SK-N-SH (cell line): ENCODE measurements at regions not wholly inside any gene's neighbourhood (a gene's known extent, or its start where the extent isn't known, plus 50 kb on each side); places are given as distances from the start of the nearest gene placed in this dataset.

Source experiments
- CTCF ChIA-PET: fragments of 300-600, 350-600 bp; formaldehyde crosslinking; extraction: SDS; loops from one replicate; lab custom pipeline; 2021; lab: Yijun Ruan, JAX
- POLR2A ChIA-PET: fragments of 350-600 bp; sonication (Branson Sonifier 250); formaldehyde crosslinking; extraction: SDS; loops from one replicate; lab custom pipeline; 2020; ENCODE audit warnings: antibody characterized with exemption, inconsistent platforms; lab: Yijun Ruan, JAX
- DNase-seq: peaks from one replicate; pipeline ENCODE4 v3.0.0; 2012
- H2AFZ ChIP-seq: fragments of 200-600 bp; sonication (generic); 2 replicates; pipeline ENCODE4 v1.8.1; 2016; ENCODE audit warnings: antibody characterized with exemption, mild to moderate bottlenecking, low read depth
- H3F3A ChIP-seq: fragments of 200-600 bp; sonication (generic); replicated peaks from 2 replicates; pipeline ENCODE3; 2016; ENCODE audit warnings: antibody characterized with exemption, mild to moderate bottlenecking; ENCODE audit not compliant: insufficient read depth
- H3K27ac ChIP-seq, 2 experiments: fragments of 200-500 bp in 1 of 2; fragments of 200-600 bp in 1 of 2; sonication (Bioruptor generic) in 1 of 2; sonication (generic), shearing (Covaris generic) in 1 of 2; 2 replicates each; pipeline versions ENCODE4 v1.5.1 to v1.6.1; 2014 to 2016; ENCODE audit warnings: low read depth in 2 of 2, inconsistent platforms in 1 of 2, low read length in 1 of 2, mild to moderate bottlenecking in 1 of 2, mixed read lengths in 1 of 2
- H3K27me3 ChIP-seq: fragments of 200-600 bp; sonication (generic), shearing (Covaris generic); 2 replicates; pipeline ENCODE4 v1.6.1; 2016; ENCODE audit warnings: mixed run types; ENCODE audit not compliant: insufficient read depth
- H3K36me3 ChIP-seq, 2 experiments: fragments of 200-500 bp in 1 of 2; fragments of 200-600 bp in 1 of 2; sonication (Bioruptor generic) in 1 of 2; sonication (generic) in 1 of 2; replicated peaks in 1 of 2; 2 replicates each; pipeline versions ENCODE3 to v1.5.1; 2014 to 2016; ENCODE audit warnings: low read length in 1 of 2, mild to moderate bottlenecking in 1 of 2; ENCODE audit not compliant: insufficient read depth in 2 of 2, control insufficient read depth in 1 of 2
- H3K4me1 ChIP-seq, 2 experiments: fragments of 200-500 bp in 1 of 2; fragments of 200-600 bp in 1 of 2; sonication (Bioruptor generic) in 1 of 2; sonication (generic), shearing (Covaris generic) in 1 of 2; 2 replicates each; pipeline versions ENCODE4 v1.5.1 to v1.6.1; 2014 to 2016; ENCODE audit warnings: low read depth in 1 of 2, low read length in 1 of 2, mixed run types in 1 of 2; ENCODE audit not compliant: insufficient read depth in 2 of 2, control insufficient read depth in 1 of 2
- H3K4me2 ChIP-seq: fragments of 200-600 bp; sonication (generic), shearing (Covaris generic); 2 replicates; pipeline ENCODE4 v1.6.1; 2017; ENCODE audit warnings: mixed run types
- H3K4me3 ChIP-seq, 2 experiments: fragments of 200-500 bp in 1 of 2; fragments of 200-600 bp in 1 of 2; sonication (Bioruptor generic) in 1 of 2; sonication (generic), shearing (Covaris generic) in 1 of 2; 2 replicates each; pipeline versions ENCODE4 v1.5.1 to v1.8.1; 2014 to 2016; ENCODE audit warnings: low read depth in 2 of 2, inconsistent platforms in 1 of 2, low read length in 1 of 2, mild to moderate bottlenecking in 1 of 2, mixed read lengths in 1 of 2, moderate library complexity in 1 of 2
- H3K79me2 ChIP-seq: fragments of 200-600 bp; sonication (generic); 2 replicates; pipeline ENCODE4 v1.8.1; 2017; ENCODE audit warnings: mild to moderate bottlenecking; ENCODE audit not compliant: insufficient read depth
- H3K9ac ChIP-seq: fragments of 200-600 bp; sonication (generic); 2 replicates; pipeline ENCODE4 v1.6.1; 2017; ENCODE audit warnings: mixed run types
- H3K9me2 ChIP-seq: fragments of 200-600 bp; sonication (generic); 2 replicates; pipeline ENCODE4 v1.6.1; 2017; ENCODE audit warnings: mixed run types
- H3K9me3 ChIP-seq: fragments of 200-600 bp; sonication (generic); 2 replicates; pipeline ENCODE4 v1.6.1; 2017; ENCODE audit warnings: mixed run types, mild to moderate bottlenecking, moderate library complexity
- H4K20me1 ChIP-seq: fragments of 200-600 bp; sonication (generic); 2 replicates; pipeline ENCODE4 v1.6.1; 2017; ENCODE audit warnings: mild to moderate bottlenecking, mixed run types; ENCODE audit not compliant: insufficient read depth
- ELF1 ChIP-seq: IDR thresholded peaks from 2 replicates; pipeline ENCODE4 v1.4.0; 2012
- EP300 ChIP-seq, 2 experiments: IDR thresholded peaks; 2 replicates each; pipeline versions ENCODE4 v1.4.0 to v1.6.1; 2012; ENCODE audit warnings: borderline replicate concordance in 1 of 2, low read depth in 1 of 2, low read length in 1 of 2
- EZH2phosphoT487 ChIP-seq: fragments of 200-600 bp; sonication (generic); IDR thresholded peaks from 2 replicates; pipeline ENCODE4 v1.6.1; 2017; ENCODE audit warnings: low read depth, mixed run types, mild to moderate bottlenecking, antibody characterized with exemption, moderate library complexity, borderline replicate concordance
- FOSL2 ChIP-seq: IDR thresholded peaks from 2 replicates; pipeline ENCODE4 v1.4.0; 2012; ENCODE audit warnings: low read depth, mild to moderate bottlenecking, moderate library complexity, borderline replicate concordance
- FOXJ3 ChIP-seq: sonication (generic); formaldehyde crosslinking; IDR thresholded peaks from 2 replicates; pipeline ENCODE4 v1.5.1; 2020; ENCODE audit warnings: mild to moderate bottlenecking, missing genetic modification reagents
- GABPA ChIP-seq: IDR thresholded peaks from 2 replicates; pipeline ENCODE4 v1.4.0; 2012; ENCODE audit warnings: low read depth, mild to moderate bottlenecking
- GATA2 ChIP-seq: sonication (generic); formaldehyde crosslinking; IDR thresholded peaks from 2 replicates; pipeline ENCODE4 v1.5.0; 2020; ENCODE audit warnings: mild to moderate bottlenecking, missing genetic modification reagents
- JUND ChIP-seq: IDR thresholded peaks from 2 replicates; pipeline ENCODE4 v1.4.0; 2012
- MEF2A ChIP-seq: IDR thresholded peaks from 2 replicates; pipeline ENCODE4 v1.4.0; 2012; ENCODE audit warnings: low read depth, borderline replicate concordance
- MXI1 ChIP-seq: IDR thresholded peaks from 2 replicates; pipeline ENCODE4 v1.6.1; 2012; ENCODE audit warnings: mild to moderate bottlenecking, low read depth, low read length, improper control_type of control experiment
- NRF1 ChIP-seq: IDR thresholded peaks from 2 replicates; pipeline ENCODE4 v1.6.1; 2012; ENCODE audit warnings: low read depth, mild to moderate bottlenecking, low read length
- PBX3 ChIP-seq: IDR thresholded peaks from 2 replicates; pipeline ENCODE4; 2012
- POLR2AphosphoS5 ChIP-seq: IDR thresholded peaks from 2 replicates; pipeline ENCODE4 v1.6.1; 2012; ENCODE audit warnings: low read depth, low read length
- RAD21 ChIP-seq: IDR thresholded peaks from 2 replicates; pipeline ENCODE4 v1.6.1; 2012; ENCODE audit warnings: mild to moderate bottlenecking, low read length
- REST ChIP-seq: IDR thresholded peaks from 2 replicates; pipeline ENCODE4 v1.6.1; 2012; ENCODE audit warnings: mild to moderate bottlenecking, low read depth, low read length, moderate library complexity
- RFX5 ChIP-seq: IDR thresholded peaks from 2 replicates; pipeline ENCODE4 v1.6.1; 2012; ENCODE audit warnings: mild to moderate bottlenecking, improper control_type of control experiment, low read length
- SIN3A ChIP-seq: IDR thresholded peaks from 2 replicates; pipeline ENCODE4 v1.6.1; 2012; ENCODE audit warnings: low read depth, mild to moderate bottlenecking, low read length, moderate library complexity, borderline replicate concordance
- SMC3 ChIP-seq: IDR thresholded peaks from 2 replicates; pipeline ENCODE4 v1.6.1; 2012; ENCODE audit warnings: low read depth, low read length, improper control_type of control experiment
- USF1 ChIP-seq: IDR thresholded peaks from 2 replicates; pipeline ENCODE4 v1.4.0; 2012; ENCODE audit warnings: low read depth, borderline replicate concordance
- WGBS: methylation state at CpG from one replicate; pipeline ENCODE4 v1.1.6; 2017; ENCODE audit warnings: low lambda C conversion rate; 5-methylcytosine and 5-hydroxymethylcytosine counted together
- TF ChIP-seq, protein P1 (sequence below): fragments of 200-600 bp; sonication (generic); IDR thresholded peaks from 2 replicates; pipeline ENCODE4 v1.6.1; 2017; ENCODE audit warnings: antibody characterized with exemption, mild to moderate bottlenecking, moderate library complexity

DNA sequence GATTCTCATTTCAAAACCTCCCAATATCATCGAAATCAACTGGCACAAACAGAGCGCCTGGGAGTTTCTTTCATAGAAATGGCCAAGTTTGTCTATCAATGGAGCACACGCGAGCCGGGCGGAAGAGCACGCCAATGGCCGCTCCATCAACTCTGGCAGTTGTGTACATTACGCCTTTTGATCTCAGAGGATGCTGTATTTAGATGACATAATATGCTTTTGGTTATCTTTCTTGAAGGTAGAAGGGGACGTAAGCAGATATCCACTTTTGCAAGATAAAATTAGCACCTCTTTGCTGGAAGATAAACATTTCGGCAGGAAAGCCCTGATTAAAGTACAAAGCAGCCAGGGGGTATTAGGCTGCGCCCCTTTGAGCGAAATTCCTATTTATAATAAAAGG lies 287.4 kb downstream of the IRF8 start:
- Histone ChIP-seq H4K20me1 (no peaks in the 10 kb centered on the region), H3F3A (no peaks in the 10 kb centered on the region), H3K4me3 (no peak overlapping the region), H3K4me1 (no peaks in the 10 kb centered on the region), H2AFZ (no peak overlapping the region), H3K79me2 (no peaks in the 10 kb centered on the region)
- CTCF ChIA-PET, result interaction anchor here (0.6 kb wide), 1 partner anchor 187 kb away, joined by 3 read pairs; no protein-coding TSS in a partner anchor
- TF ChIP-seq, protein P1, sequence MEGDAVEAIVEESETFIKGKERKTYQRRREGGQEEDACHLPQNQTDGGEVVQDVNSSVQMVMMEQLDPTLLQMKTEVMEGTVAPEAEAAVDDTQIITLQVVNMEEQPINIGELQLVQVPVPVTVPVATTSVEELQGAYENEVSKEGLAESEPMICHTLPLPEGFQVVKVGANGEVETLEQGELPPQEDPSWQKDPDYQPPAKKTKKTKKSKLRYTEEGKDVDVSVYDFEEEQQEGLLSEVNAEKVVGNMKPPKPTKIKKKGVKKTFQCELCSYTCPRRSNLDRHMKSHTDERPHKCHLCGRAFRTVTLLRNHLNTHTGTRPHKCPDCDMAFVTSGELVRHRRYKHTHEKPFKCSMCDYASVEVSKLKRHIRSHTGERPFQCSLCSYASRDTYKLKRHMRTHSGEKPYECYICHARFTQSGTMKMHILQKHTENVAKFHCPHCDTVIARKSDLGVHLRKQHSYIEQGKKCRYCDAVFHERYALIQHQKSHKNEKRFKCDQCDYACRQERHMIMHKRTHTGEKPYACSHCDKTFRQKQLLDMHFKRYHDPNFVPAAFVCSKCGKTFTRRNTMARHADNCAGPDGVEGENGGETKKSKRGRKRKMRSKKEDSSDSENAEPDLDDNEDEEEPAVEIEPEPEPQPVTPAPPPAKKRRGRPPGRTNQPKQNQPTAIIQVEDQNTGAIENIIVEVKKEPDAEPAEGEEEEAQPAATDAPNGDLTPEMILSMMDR, result no peak
- TF ChIP-seq FOXJ3 (CRISPR knock-in tag) (no peak), MEF2A (no peak), FOSL2 (no peak), SIN3A (no peak), JUND (no peak), USF1 (no peak), SMC3 (no peak), POLR2AphosphoS5 (no peak), RFX5 (no peak), RAD21 (no peak), GATA2 (CRISPR knock-in tag) (no peak), REST (no peak), PBX3 (no peak), GABPA (no peak), ELF1 (no peak), MXI1 (no peak), EP300 (IDR thresholded peaks at IDR 0.05; ENCODE audit: borderline replicate concordance in 1 of 2, low read depth in 1 of 2, low read length in 1 of 2) (no peak), EZH2phosphoT487 (no peak), NRF1 (no peak)
- TF ChIP-seq, all 33 proteins: peak for 0
- DNase-seq, result no peak
- no peak overlapping the region for H3K27ac ChIP-seq
- H3K9ac ChIP-seq, result no peak overlapping the region
- no peaks in the 10 kb centered on the region for H3K36me3 ChIP-seq
- POLR2A ChIA-PET, result no interaction called here
- 31% methylated on average over 13 of the region's 13 CpGs for WGBS
- H3K9me2 ChIP-seq, result no peaks in the 10 kb centered on the region
- H3K27me3 ChIP-seq, result peaks cover 66% of the 10 kb centered on the region
- no peak overlapping the region for H3K4me2 ChIP-seq
- H3K9me3 ChIP-seq, result no peaks in the 10 kb centered on the region
